ENCODE measurements at regions not wholly inside any gene's neighbourhood (a gene's known extent, or its start where the extent isn't known, plus 50 kb on each side); places are given as distances from the start of the nearest gene placed in this dataset.

DNA sequence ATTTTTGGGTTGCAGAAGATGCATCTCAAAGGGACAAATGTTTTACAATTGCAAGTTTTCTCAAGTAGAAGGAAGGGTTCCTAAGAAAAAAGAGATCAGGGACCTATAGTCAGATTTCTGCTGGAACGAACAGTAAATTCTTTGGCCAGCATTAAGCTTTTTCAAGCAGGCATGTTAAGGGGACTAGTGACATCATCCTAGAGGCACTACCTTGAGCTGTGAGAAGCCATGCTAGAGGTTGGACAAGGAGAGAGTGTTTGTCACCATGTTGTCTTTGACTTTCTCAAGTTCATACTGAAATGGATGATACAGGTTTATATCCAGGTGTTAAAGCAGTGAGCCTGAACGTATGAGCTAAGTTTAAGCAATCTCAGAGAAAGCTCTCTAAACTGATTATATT lies 85.2 kb upstream of the WDR72 start:
- Histone ChIP-seq H3K9me3 (ENCODE audit: control insufficient read depth in 2 of 3, low read length in 3 of 3) (no peaks in the 10 kb centered on the region), H3K27ac (ENCODE audit: low read depth, low read length) (no peak overlapping the region), H3K4me3 (ENCODE audit: low read length) (no peak overlapping the region), H3K36me3 (ENCODE audit: control insufficient read depth in 2 of 3, insufficient read depth in 3 of 3, low read length in 3 of 3) (no peaks in the 10 kb centered on the region), H3K4me1 (ENCODE audit: control insufficient read depth in 2 of 2, insufficient read depth in 2 of 2, low read length in 2 of 2) (no peaks in the 10 kb centered on the region), H3K27me3 (ENCODE audit: control insufficient read depth in 2 of 2, insufficient read depth in 2 of 2, low read length in 2 of 2) (no peaks in the 10 kb centered on the region)
- no peak for DNase-seq
- intact Hi-C loops (cut with micrococcal nuclease) = no loop called here
- Mint-ChIP-seq H3K4me1 (no peaks in the 10 kb centered on the region), H3K9me3 (peaks cover 0 to 24% (median 0%) of the 10 kb centered on the region in 11 donors), H3K27me3 (peaks cover 0 to 8% (median 3%) of the 10 kb centered on the region in 5 donors), H3K4me3 (no peak overlapping the region), H3K27ac (no peak overlapping the region), H3K36me3 (no peaks in the 10 kb centered on the region)
- ChIA-PET CTCF (no interaction called here), POLR2A (no interaction called here)
- ATAC-seq = no peak

GRCh38 chr15:53843869-53844569 lies 84.6 kb upstream of the WDR72 start:
- peaks cover 0 to 24% (median 0%) of the 10 kb centered on the region in 11 donors for H3K9me3 Mint-ChIP-seq
- ChIA-PET CTCF (no interaction called here), POLR2A (no interaction called here)
- H3K4me1 ChIP-seq (ENCODE audit: control insufficient read depth in 2 of 2, insufficient read depth in 2 of 2, low read length in 2 of 2) = no peaks in the 10 kb centered on the region
- H3K4me3 Mint-ChIP-seq = no peak overlapping the region
- peaks cover 0 to 10% (median 5%) of the 10 kb centered on the region in 5 donors for H3K27me3 Mint-ChIP-seq
- no peak overlapping the region for H3K27ac Mint-ChIP-seq
- H3K4me3 ChIP-seq (ENCODE audit: low read length) = no peak overlapping the region
- ATAC-seq (no peak), DNase-seq (no peak)
- no peak overlapping the region for H3K27ac ChIP-seq (ENCODE audit: low read depth, low read length)
- H3K36me3 ChIP-seq (ENCODE audit: control insufficient read depth in 2 of 3, insufficient read depth in 3 of 3, low read length in 3 of 3) = no peaks in the 10 kb centered on the region
- H3K4me1 Mint-ChIP-seq = no peaks in the 10 kb centered on the region
- no peaks in the 10 kb centered on the region for H3K36me3 Mint-ChIP-seq
- H3K27me3 ChIP-seq (ENCODE audit: control insufficient read depth in 2 of 2, insufficient read depth in 2 of 2, low read length in 2 of 2) = no peaks in the 10 kb centered on the region
- no peaks in the 10 kb centered on the region for H3K9me3 ChIP-seq (ENCODE audit: control insufficient read depth in 2 of 3, low read length in 3 of 3)
- intact Hi-C loops (cut with micrococcal nuclease) = no loop called here

DNA sequence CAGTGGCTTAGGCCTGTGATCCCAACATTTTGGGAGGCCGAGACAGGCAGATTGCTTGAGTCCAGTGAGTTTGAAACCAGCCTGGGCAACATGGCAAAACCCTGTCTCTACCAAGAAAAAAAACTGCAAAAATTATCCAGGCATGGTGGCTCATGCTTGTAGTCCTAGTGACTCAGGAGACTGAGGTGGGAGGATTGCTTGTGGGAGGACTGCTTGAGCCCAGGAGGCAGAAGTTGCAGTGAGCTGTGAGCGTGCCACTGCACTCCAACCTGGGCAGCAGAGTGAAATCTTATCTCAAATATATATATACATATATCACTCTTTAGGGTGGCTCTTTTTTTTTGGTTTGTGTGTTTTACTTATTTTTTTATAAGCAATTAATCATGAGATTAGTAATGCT lies 83.7 kb upstream of the WDR72 start:
- no peaks in the 10 kb centered on the region for H3K9me3 ChIP-seq (ENCODE audit: control insufficient read depth in 2 of 3, low read length in 3 of 3)
- Mint-ChIP-seq H3K9me3 (peaks cover 0 to 15% (median 0%) of the 10 kb centered on the region in 11 donors), H3K36me3 (no peaks in the 10 kb centered on the region), H3K4me1 (no peaks in the 10 kb centered on the region), H3K4me3 (no peak overlapping the region), H3K27ac (no peak overlapping the region), H3K27me3 (peaks cover 0 to 10% (median 5%) of the 10 kb centered on the region in 5 donors)
- DNase-seq = no peak
- no peak for ATAC-seq
- intact Hi-C loops (cut with micrococcal nuclease) = no loop called here
- no peaks in the 10 kb centered on the region for H3K4me1 ChIP-seq (ENCODE audit: control insufficient read depth in 2 of 2, insufficient read depth in 2 of 2, low read length in 2 of 2)
- H3K36me3 ChIP-seq (ENCODE audit: control insufficient read depth in 2 of 3, insufficient read depth in 3 of 3, low read length in 3 of 3) = no peaks in the 10 kb centered on the region
- H3K27ac ChIP-seq (ENCODE audit: low read depth, low read length) = no peak overlapping the region
- H3K4me3 ChIP-seq (ENCODE audit: low read length) = no peak overlapping the region
- ChIA-PET POLR2A (no interaction called here), CTCF (no interaction called here)
- H3K27me3 ChIP-seq (ENCODE audit: control insufficient read depth in 2 of 2, insufficient read depth in 2 of 2, low read length in 2 of 2) = no peaks in the 10 kb centered on the region

DNA sequence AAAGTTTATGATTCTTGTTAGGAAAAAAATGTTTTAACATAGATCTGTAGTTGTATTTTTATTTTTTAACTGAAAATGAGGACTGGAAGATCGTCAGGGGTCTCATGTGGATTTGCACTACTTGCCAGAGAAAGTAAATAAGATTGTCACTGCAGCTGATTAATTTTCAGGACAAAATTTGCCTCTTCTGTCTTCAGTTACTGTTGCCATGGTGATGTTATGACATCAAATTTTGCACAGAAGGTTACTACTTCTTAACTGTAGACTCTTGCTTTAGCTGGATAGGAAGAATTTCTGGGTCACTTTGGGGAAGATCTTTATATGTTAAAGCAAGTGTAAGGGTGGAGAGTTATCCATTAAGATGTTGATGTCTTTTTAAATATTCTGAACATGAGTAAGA lies 82.2 kb upstream of the WDR72 start:
- H3K9me3 Mint-ChIP-seq = peaks cover 0 to 8% (median 0%) of the 10 kb centered on the region in 11 donors
- Histone ChIP-seq H3K36me3 (ENCODE audit: control insufficient read depth in 2 of 3, insufficient read depth in 3 of 3, low read length in 3 of 3) (no peaks in the 10 kb centered on the region), H3K9me3 (ENCODE audit: control insufficient read depth in 2 of 3, low read length in 3 of 3) (no peaks in the 10 kb centered on the region), H3K27ac (ENCODE audit: low read depth, low read length) (no peak overlapping the region), H3K4me1 (ENCODE audit: control insufficient read depth in 2 of 2, insufficient read depth in 2 of 2, low read length in 2 of 2) (no peaks in the 10 kb centered on the region), H3K4me3 (ENCODE audit: low read length) (no peak overlapping the region), H3K27me3 (ENCODE audit: control insufficient read depth in 2 of 2, insufficient read depth in 2 of 2, low read length in 2 of 2) (no peaks in the 10 kb centered on the region)
- no peaks in the 10 kb centered on the region for H3K4me1 Mint-ChIP-seq
- DNase-seq (no peak), ATAC-seq (no peak)
- ChIA-PET CTCF (no interaction called here), POLR2A (no interaction called here)
- H3K4me3 Mint-ChIP-seq = no peak overlapping the region
- H3K36me3 Mint-ChIP-seq = no peaks in the 10 kb centered on the region
- intact Hi-C loops (cut with micrococcal nuclease) = no loop called here
- H3K27ac Mint-ChIP-seq = no peak overlapping the region
- peaks cover 0 to 10% (median 5%) of the 10 kb centered on the region in 5 donors for H3K27me3 Mint-ChIP-seq

- ATAC-seq (no peak), DNase-seq (no peak)
- Mint-ChIP-seq H3K4me1 (no peaks in the 10 kb centered on the region), H3K27me3 (peaks cover 0 to 10% (median 5%) of the 10 kb centered on the region in 5 donors), H3K9me3 (peaks cover 0 to 7% (median 0%) of the 10 kb centered on the region in 11 donors), H3K36me3 (no peaks in the 10 kb centered on the region), H3K27ac (no peak overlapping the region), H3K4me3 (no peak overlapping the region)
- no peaks in the 10 kb centered on the region for H3K4me1 ChIP-seq (ENCODE audit: control insufficient read depth in 2 of 2, insufficient read depth in 2 of 2, low read length in 2 of 2)
- ChIA-PET CTCF (no interaction called here), POLR2A (no interaction called here)
- H3K9me3 ChIP-seq (ENCODE audit: control insufficient read depth in 2 of 3, low read length in 3 of 3) = no peaks in the 10 kb centered on the region
- no peak overlapping the region for H3K27ac ChIP-seq (ENCODE audit: low read depth, low read length)
- H3K4me3 ChIP-seq (ENCODE audit: low read length) = no peak overlapping the region
- H3K27me3 ChIP-seq (ENCODE audit: control insufficient read depth in 2 of 2, insufficient read depth in 2 of 2, low read length in 2 of 2) = no peaks in the 10 kb centered on the region
- intact Hi-C loops (cut with micrococcal nuclease) = no loop called here
- no peaks in the 10 kb centered on the region for H3K36me3 ChIP-seq (ENCODE audit: control insufficient read depth in 2 of 3, insufficient read depth in 3 of 3, low read length in 3 of 3)
Measured at GRCh38 chr15:53840681-53841080, 81.2 kb upstream of the WDR72 start.

GRCh38 chr15:53837263-53837662 lies 77.8 kb upstream of the WDR72 start:
- no peaks in the 10 kb centered on the region for H3K36me3 Mint-ChIP-seq
- ChIA-PET POLR2A (no interaction called here), CTCF (no interaction called here)
- Histone ChIP-seq H3K27me3 (ENCODE audit: control insufficient read depth in 2 of 2, insufficient read depth in 2 of 2, low read length in 2 of 2) (no peaks in the 10 kb centered on the region), H3K4me1 (ENCODE audit: control insufficient read depth in 2 of 2, insufficient read depth in 2 of 2, low read length in 2 of 2) (no peaks in the 10 kb centered on the region), H3K27ac (ENCODE audit: low read depth, low read length) (no peak overlapping the region), H3K36me3 (ENCODE audit: control insufficient read depth in 2 of 3, insufficient read depth in 3 of 3, low read length in 3 of 3) (no peaks in the 10 kb centered on the region), H3K9me3 (ENCODE audit: control insufficient read depth in 2 of 3, low read length in 3 of 3) (no peaks in the 10 kb centered on the region), H3K4me3 (ENCODE audit: low read length) (no peak overlapping the region)
- H3K27ac Mint-ChIP-seq = no peak overlapping the region
- ATAC-seq (no peak), DNase-seq (no peak)
- no peaks in the 10 kb centered on the region for H3K9me3 Mint-ChIP-seq
- intact Hi-C loops (cut with micrococcal nuclease) = no loop called here
- H3K4me1 Mint-ChIP-seq = no peaks in the 10 kb centered on the region
- H3K4me3 Mint-ChIP-seq = no peak overlapping the region
- H3K27me3 Mint-ChIP-seq = peaks cover 0 to 17% (median 0%) of the 10 kb centered on the region in 5 donors

- intact Hi-C loops (cut with micrococcal nuclease) = no loop called here
- DNase-seq (no peak), ATAC-seq (no peak)
- no peaks in the 10 kb centered on the region for H3K9me3 ChIP-seq (ENCODE audit: control insufficient read depth in 2 of 3, low read length in 3 of 3)
- H3K36me3 ChIP-seq (ENCODE audit: control insufficient read depth in 2 of 3, insufficient read depth in 3 of 3, low read length in 3 of 3) = no peaks in the 10 kb centered on the region
- Mint-ChIP-seq H3K36me3 (no peaks in the 10 kb centered on the region), H3K9me3 (no peaks in the 10 kb centered on the region), H3K4me3 (no peak overlapping the region), H3K27ac (no peak overlapping the region), H3K27me3 (peaks cover 0 to 17% (median 0%) of the 10 kb centered on the region in 5 donors), H3K4me1 (no peaks in the 10 kb centered on the region)
- ChIA-PET CTCF (no interaction called here), POLR2A (no interaction called here)
- no peaks in the 10 kb centered on the region for H3K27me3 ChIP-seq (ENCODE audit: control insufficient read depth in 2 of 2, insufficient read depth in 2 of 2, low read length in 2 of 2)
- H3K4me3 ChIP-seq (ENCODE audit: low read length) = no peak overlapping the region
- H3K27ac ChIP-seq (ENCODE audit: low read depth, low read length) = no peak overlapping the region
- H3K4me1 ChIP-seq (ENCODE audit: control insufficient read depth in 2 of 2, insufficient read depth in 2 of 2, low read length in 2 of 2) = no peaks in the 10 kb centered on the region
Measured at GRCh38 chr15:53836618-53837017, 77.2 kb upstream of the WDR72 start.

Data from naive thymus-derived CD4-positive, alpha-beta T cell (primary cell).